SH-SY5Y (cell line): ENCODE measurements at regions not wholly inside any gene's neighbourhood (a gene's known extent, or its start where the extent isn't known, plus 50 kb on each side); places are given as distances from the start of the nearest gene placed in this dataset.

Source experiments
- GATA2 ChIP-seq: IDR thresholded peaks from 2 replicates; pipeline ENCODE4 v1.6.1; 2011; ENCODE audit warnings: mild to moderate bottlenecking, low read depth, low read length
- GATA3 ChIP-seq: IDR thresholded peaks from 2 replicates; pipeline ENCODE4 v1.6.1; 2011; ENCODE audit warnings: low read depth, mild to moderate bottlenecking, low read length, moderate library complexity

DNA sequence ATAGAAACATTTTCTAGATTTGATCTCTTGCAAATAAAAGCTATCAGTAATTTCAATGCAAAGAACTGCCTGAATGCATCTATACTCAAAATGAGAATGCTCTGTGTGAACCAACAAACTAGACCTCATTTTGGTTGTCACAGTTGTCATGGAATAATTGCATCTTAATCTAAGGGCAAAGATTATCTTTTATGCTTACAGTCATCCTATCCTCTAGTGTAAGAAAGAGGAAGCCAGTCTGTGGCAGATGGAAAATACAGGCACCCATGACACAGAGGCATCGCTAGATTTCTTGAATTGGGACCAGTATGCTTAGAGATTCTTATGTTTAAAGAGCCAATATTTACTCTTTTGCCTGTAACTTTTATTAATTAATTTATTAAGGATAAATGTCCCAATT is 95.0 kb downstream of the MACIR start:
- TF ChIP-seq GATA2 (no peak), GATA3 (no peak)
